Endothelial cell of umbilical vein (primary cell): ENCODE measurements at regions not wholly inside any gene's neighbourhood (a gene's known extent, or its start where the extent isn't known, plus 50 kb on each side); places are given as distances from the start of the nearest gene placed in this dataset.

Experiments used
- EZH2 ChIP-seq: IDR thresholded peaks from 2 replicates; pipeline ENCODE4 v1.6.1; 2012; ENCODE audit warnings: borderline replicate concordance, low read depth, mild to moderate bottlenecking, moderate library complexity, low read length, inconsistent platforms; ENCODE audit not compliant: severe bottlenecking
- POLR2A ChIP-seq: IDR thresholded peaks from 2 replicates; pipeline ENCODE4 v1.6.1; 2012; ENCODE audit warnings: low read depth, mild to moderate bottlenecking, control low read depth, low read length
- TF ChIP-seq, protein P1 (sequence below), 2 donors: IDR thresholded peaks; 1 replicate in 1 of 2; 2 replicates in 1 of 2; pipeline ENCODE4 v1.5.1; 2011; ENCODE audit warnings: low read length in 2 of 2, mild to moderate bottlenecking in 2 of 2, moderate library complexity in 2 of 2, control low read depth in 1 of 2, inconsistent platforms in 1 of 2, low read depth in 1 of 2; ENCODE audit not compliant: insufficient read depth in 1 of 2; ENCODE audit errors: extremely low read depth in 1 of 2

DNA sequence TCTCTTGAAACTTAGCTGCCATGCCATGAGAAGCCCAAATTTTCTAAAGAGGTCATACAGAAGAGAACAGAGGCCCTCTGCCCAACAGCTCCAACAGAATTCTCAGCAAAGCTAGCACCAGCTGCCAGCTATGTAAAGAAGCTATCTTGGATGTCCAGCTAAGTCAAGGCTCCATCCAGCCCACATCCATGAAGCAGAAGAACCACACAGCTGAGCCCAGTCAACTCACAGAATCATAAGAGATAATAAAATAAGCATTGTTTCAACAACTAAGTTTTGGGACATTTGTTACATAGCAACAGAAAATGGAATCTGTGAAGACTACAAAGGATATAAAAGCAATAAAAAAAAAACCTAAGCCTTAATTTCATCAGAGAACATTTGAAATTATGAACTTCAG, 434.3 kb downstream of the TXNL1 start:
- TF ChIP-seq, protein P1, sequence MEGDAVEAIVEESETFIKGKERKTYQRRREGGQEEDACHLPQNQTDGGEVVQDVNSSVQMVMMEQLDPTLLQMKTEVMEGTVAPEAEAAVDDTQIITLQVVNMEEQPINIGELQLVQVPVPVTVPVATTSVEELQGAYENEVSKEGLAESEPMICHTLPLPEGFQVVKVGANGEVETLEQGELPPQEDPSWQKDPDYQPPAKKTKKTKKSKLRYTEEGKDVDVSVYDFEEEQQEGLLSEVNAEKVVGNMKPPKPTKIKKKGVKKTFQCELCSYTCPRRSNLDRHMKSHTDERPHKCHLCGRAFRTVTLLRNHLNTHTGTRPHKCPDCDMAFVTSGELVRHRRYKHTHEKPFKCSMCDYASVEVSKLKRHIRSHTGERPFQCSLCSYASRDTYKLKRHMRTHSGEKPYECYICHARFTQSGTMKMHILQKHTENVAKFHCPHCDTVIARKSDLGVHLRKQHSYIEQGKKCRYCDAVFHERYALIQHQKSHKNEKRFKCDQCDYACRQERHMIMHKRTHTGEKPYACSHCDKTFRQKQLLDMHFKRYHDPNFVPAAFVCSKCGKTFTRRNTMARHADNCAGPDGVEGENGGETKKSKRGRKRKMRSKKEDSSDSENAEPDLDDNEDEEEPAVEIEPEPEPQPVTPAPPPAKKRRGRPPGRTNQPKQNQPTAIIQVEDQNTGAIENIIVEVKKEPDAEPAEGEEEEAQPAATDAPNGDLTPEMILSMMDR (IDR thresholded peaks at IDR 0.05; ENCODE audit: extremely low read depth in 1 of 2, insufficient read depth in 1 of 2, low read depth in 1 of 2, low read length in 2 of 2), result no peak
- TF ChIP-seq POLR2A (no peak), EZH2 (no peak)
